ENCODE measurements at regions not wholly inside any gene's neighbourhood (a gene's known extent, or its start where the extent isn't known, plus 50 kb on each side); places are given as distances from the start of the nearest gene placed in this dataset.

DNA sequence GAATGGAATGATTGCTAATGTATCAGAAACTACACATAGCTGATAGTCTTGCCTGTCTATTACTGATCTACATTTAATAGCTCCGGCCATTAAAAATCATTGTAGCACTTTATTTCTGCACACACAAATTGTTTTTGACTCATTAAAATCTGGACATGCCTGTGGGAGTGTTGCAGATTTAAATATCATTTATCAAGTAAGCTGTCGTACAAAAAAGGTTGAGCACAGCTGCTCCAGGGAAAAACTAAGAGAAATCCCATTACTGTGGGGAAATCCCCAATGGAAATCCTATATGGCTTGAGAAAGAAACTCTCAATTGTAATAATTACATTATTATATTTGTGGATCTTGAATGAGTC lies 99.6 kb upstream of the CERS6 start:
- no peak for ATAC-seq
- TF ChIP-seq ZFP30 (CRISPR knock-in tag; IDR thresholded peaks at IDR 0.05) = no peak
- TF ChIP-seq, protein P1, sequence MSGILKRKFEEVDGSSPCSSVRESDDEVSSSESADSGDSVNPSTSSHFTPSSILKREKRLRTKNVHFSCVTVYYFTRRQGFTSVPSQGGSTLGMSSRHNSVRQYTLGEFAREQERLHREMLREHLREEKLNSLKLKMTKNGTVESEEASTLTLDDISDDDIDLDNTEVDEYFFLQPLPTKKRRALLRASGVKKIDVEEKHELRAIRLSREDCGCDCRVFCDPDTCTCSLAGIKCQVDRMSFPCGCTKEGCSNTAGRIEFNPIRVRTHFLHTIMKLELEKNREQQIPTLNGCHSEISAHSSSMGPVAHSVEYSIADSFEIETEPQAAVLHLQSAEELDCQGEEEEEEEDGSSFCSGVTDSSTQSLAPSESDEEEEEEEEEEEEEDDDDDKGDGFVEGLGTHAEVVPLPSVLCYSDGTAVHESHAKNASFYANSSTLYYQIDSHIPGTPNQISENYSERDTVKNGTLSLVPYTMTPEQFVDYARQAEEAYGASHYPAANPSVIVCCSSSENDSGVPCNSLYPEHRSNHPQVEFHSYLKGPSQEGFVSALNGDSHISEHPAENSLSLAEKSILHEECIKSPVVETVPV (CRISPR knock-in tag; IDR thresholded peaks at IDR 0.05) = no peak
- no peak for TF ChIP-seq ZFP3 (CRISPR knock-in tag; IDR thresholded peaks at IDR 0.05)
- no peak for TF ChIP-seq ZNF565 (CRISPR knock-in tag; conservative IDR thresholded peaks at IDR 0.05; ENCODE audit: low read depth)
- TF ChIP-seq, protein P2, sequence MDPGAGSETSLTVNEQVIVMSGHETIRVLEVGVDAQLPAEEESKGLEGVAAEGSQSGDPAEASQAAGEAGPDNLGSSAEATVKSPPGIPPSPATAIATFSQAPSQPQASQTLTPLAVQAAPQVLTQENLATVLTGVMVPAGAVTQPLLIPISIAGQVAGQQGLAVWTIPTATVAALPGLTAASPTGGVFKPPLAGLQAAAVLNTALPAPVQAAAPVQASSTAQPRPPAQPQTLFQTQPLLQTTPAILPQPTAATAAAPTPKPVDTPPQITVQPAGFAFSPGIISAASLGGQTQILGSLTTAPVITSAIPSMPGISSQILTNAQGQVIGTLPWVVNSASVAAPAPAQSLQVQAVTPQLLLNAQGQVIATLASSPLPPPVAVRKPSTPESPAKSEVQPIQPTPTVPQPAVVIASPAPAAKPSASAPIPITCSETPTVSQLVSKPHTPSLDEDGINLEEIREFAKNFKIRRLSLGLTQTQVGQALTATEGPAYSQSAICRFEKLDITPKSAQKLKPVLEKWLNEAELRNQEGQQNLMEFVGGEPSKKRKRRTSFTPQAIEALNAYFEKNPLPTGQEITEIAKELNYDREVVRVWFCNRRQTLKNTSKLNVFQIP (CRISPR knock-in tag; IDR thresholded peaks at IDR 0.05; ENCODE audit: borderline replicate concordance, low read depth) = no peak
- TF ChIP-seq, protein P3, sequence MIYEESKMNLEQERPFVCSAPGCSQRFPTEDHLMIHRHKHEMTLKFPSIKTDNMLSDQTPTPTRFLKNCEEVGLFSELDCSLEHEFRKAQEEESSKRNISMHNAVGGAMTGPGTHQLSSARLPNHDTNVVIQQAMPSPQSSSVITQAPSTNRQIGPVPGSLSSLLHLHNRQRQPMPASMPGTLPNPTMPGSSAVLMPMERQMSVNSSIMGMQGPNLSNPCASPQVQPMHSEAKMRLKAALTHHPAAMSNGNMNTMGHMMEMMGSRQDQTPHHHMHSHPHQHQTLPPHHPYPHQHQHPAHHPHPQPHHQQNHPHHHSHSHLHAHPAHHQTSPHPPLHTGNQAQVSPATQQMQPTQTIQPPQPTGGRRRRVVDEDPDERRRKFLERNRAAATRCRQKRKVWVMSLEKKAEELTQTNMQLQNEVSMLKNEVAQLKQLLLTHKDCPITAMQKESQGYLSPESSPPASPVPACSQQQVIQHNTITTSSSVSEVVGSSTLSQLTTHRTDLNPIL (CRISPR knock-in tag; IDR thresholded peaks at IDR 0.05; ENCODE audit: low read depth) = no peak
- TF ChIP-seq, protein P4, sequence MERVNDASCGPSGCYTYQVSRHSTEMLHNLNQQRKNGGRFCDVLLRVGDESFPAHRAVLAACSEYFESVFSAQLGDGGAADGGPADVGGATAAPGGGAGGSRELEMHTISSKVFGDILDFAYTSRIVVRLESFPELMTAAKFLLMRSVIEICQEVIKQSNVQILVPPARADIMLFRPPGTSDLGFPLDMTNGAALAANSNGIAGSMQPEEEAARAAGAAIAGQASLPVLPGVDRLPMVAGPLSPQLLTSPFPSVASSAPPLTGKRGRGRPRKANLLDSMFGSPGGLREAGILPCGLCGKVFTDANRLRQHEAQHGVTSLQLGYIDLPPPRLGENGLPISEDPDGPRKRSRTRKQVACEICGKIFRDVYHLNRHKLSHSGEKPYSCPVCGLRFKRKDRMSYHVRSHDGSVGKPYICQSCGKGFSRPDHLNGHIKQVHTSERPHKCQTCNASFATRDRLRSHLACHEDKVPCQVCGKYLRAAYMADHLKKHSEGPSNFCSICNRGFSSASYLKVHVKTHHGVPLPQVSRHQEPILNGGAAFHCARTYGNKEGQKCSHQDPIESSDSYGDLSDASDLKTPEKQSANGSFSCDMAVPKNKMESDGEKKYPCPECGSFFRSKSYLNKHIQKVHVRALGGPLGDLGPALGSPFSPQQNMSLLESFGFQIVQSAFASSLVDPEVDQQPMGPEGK (CRISPR knock-in tag; IDR thresholded peaks at IDR 0.05; ENCODE audit: borderline replicate concordance) = no peak
- no peak for TF ChIP-seq CSDC2 (CRISPR knock-in tag; IDR thresholded peaks at IDR 0.05)
- no peak for TF ChIP-seq TCF4 (CRISPR knock-in tag; IDR thresholded peaks at IDR 0.05; ENCODE audit: borderline replicate concordance)
- no peak for TF ChIP-seq ISL1 (CRISPR knock-in tag; IDR thresholded peaks at IDR 0.05)
- no peak for TF ChIP-seq OSR1 (CRISPR knock-in tag; IDR thresholded peaks at IDR 0.05)
- no peak for TF ChIP-seq GLIS3 (CRISPR knock-in tag; IDR thresholded peaks at IDR 0.05)
- no peak for TF ChIP-seq ESRRG (CRISPR knock-in tag; IDR thresholded peaks at IDR 0.05)
- TF ChIP-seq, protein P5, sequence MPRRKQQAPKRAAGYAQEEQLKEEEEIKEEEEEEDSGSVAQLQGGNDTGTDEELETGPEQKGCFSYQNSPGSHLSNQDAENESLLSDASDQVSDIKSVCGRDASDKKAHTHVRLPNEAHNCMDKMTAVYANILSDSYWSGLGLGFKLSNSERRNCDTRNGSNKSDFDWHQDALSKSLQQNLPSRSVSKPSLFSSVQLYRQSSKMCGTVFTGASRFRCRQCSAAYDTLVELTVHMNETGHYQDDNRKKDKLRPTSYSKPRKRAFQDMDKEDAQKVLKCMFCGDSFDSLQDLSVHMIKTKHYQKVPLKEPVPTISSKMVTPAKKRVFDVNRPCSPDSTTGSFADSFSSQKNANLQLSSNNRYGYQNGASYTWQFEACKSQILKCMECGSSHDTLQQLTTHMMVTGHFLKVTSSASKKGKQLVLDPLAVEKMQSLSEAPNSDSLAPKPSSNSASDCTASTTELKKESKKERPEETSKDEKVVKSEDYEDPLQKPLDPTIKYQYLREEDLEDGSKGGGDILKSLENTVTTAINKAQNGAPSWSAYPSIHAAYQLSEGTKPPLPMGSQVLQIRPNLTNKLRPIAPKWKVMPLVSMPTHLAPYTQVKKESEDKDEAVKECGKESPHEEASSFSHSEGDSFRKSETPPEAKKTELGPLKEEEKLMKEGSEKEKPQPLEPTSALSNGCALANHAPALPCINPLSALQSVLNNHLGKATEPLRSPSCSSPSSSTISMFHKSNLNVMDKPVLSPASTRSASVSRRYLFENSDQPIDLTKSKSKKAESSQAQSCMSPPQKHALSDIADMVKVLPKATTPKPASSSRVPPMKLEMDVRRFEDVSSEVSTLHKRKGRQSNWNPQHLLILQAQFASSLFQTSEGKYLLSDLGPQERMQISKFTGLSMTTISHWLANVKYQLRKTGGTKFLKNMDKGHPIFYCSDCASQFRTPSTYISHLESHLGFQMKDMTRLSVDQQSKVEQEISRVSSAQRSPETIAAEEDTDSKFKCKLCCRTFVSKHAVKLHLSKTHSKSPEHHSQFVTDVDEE (CRISPR knock-in tag; IDR thresholded peaks at IDR 0.05) = no peak
- no peak for TF ChIP-seq ZNF8 (CRISPR knock-in tag; IDR thresholded peaks at IDR 0.05)
- no peak for TF ChIP-seq ARNTL (CRISPR knock-in tag; IDR thresholded peaks at IDR 0.05; ENCODE audit: borderline replicate concordance, low read depth)
- TF ChIP-seq ZC3H10 (CRISPR knock-in tag; IDR thresholded peaks at IDR 0.05) = no peak
- no peak for TF ChIP-seq SNAI2 (CRISPR knock-in tag; IDR thresholded peaks at IDR 0.05)

DNA sequence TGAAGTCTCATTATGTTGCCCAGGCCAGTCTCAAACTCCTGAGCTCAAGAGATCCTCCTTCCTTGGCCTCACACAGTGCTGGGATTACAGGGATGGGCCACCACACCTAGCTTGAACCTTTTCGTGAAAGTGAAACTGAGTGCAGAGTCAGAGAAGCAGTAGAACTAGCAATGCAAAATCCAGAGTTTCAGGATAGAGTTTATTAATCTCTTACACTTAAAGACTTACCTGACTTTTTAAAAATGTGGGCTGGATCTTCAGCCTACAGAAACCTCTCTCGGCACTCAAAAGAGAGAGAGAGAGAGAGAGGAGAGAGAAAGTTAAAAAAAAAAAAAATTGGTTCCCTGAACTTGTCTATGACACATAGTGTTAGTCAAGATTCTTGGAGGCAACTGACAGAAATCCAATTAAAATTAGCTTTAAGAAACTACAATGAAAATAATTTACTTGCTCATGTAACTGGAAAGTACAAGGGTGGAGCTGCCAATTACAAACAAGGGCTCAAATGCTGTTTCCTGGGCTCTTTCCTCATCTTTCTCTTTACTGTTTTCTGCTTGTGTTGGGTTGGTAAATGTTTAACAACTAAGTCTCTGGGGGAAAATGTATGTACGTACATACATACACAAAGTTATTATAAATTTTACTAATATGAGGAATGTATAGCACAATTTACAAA lies 98.1 kb upstream of the CERS6 start:
- ATAC-seq = no peak
- TF ChIP-seq, protein P3 (CRISPR knock-in tag; IDR thresholded peaks at IDR 0.05; ENCODE audit: low read depth) = no peak
- TF ChIP-seq CSDC2 (CRISPR knock-in tag; IDR thresholded peaks at IDR 0.05) (no peak), BACH2 (CRISPR knock-in tag; IDR thresholded peaks at IDR 0.05; ENCODE audit: borderline replicate concordance) (no peak), RARB (CRISPR knock-in tag; IDR thresholded peaks at IDR 0.05) (no peak), ISL1 (CRISPR knock-in tag; IDR thresholded peaks at IDR 0.05) (no peak), ESRRG (CRISPR knock-in tag; IDR thresholded peaks at IDR 0.05) (no peak), TCF4 (CRISPR knock-in tag; IDR thresholded peaks at IDR 0.05; ENCODE audit: borderline replicate concordance) (no peak), ZNF8 (CRISPR knock-in tag; IDR thresholded peaks at IDR 0.05) (no peak)
- TF ChIP-seq, protein P4 (CRISPR knock-in tag; IDR thresholded peaks at IDR 0.05; ENCODE audit: borderline replicate concordance) = no peak
- TF ChIP-seq, protein P5 (CRISPR knock-in tag; IDR thresholded peaks at IDR 0.05) = no peak
